Suppressor macrophage treated with lipopolysaccharide for 1 hour (primary cell): ENCODE measurements at regions not wholly inside any gene's neighbourhood (a gene's known extent, or its start where the extent isn't known, plus 50 kb on each side); places are given as distances from the start of the nearest gene placed in this dataset.
A peak's percentile ranks its signal among the peaks of the same experiment; 100 is the strongest.

Experiments
- DNase-seq, 3 donors: peaks; one replicate each; pipeline ENCODE4 v3.0.0-alpha.2; 2020 to 2022

GRCh38 chr14:104359301-104359968, 220.1 kb upstream of the C14orf180 start:
- no peak for DNase-seq

DNA sequence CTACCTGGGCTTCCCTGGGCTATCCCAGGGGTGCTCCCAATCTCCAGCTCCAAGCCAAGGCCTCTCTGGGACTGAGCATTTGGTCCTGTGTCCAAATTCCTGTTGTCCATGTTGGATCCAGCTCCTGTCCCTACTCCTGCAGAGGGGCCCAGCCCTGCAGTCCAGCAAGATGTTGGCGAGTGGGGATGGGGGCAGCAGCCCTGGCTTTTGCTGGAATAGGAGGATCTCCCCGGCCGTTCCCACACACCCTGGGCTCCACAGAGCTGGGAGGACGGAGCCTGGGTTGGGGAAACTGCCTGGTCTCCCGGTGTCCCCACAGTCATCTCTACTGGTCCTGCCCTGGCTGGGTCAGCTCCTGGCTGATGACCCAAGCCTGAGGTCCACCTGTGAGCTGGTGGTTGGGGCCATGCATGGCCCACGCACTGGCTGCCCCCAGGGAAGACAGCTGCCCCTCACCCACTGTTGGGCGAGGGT, 219.6 kb upstream of the C14orf180 start:
- no peak for DNase-seq

DNA sequence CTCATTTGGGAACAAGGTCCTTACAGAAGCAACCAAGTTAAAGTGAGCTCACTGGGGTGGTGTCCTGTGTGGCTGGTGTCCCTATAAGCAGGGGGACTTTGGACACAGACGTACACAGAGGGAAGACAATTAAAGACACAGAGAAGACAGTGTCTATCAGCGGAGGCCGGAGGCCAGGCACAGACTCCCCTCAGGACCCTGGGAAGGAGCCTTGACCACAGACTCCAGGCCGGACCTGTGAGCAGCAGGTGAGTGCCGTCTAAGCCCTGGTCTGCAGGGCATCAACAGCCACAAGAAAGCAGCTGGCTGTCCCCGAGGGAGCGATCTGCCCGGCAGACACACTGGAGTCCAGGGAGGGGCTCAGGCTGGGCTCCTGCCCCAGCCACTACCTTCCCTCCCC, 219.1 kb upstream of the C14orf180 start:
- DNase-seq = no peak

GRCh38 chr14:104361101-104361591, 218.4 kb upstream of the C14orf180 start:
- DNase-seq = no peak

- no peak for DNase-seq
These were observed 217.5 kb upstream of the C14orf180 start for GRCh38 chr14:104361921-104362681.

- no peak for DNase-seq
These were observed 216.6 kb upstream of the C14orf180 start for GRCh38 chr14:104362761-104363605.

DNA sequence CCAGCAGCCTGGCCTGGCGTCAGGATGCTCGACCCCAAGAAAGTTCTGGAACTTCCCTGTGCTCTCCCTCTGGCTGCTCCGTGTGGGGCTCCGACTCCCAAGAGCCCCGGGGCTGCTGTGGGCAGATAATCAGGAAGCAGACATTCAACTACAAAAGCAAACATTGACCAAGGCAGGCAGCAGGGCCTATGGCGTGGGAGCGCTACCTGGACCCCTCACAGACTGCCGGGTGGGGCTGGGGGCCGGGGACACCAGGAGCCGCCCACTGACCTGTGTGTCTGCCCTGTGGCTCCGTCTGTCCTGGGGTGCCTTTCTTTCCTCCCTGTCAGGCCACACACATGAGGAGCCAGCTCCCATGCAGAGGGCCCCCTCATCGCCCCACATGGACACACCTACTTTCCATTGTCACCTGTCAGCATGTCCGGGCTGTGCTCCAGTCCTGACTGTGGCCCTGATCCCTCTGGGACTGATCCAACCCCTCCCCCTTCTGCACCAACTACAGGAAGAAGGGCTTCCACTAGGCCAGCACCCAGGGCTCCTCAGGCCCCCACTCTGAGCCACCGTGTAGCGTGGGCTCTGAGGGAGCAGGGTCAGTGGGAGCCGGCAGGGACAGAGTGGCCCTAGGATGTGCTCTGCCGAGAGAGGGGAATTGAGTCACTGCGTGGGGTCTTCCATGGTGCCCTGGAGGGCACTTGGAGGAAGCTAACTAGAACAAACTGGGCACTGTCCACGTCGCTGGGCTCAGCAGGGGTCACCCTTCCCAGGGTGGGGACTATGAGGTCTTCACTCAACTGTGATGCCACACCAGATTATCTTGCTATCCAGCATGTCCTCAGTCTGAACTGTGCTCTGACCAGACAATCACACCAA, 215.4 kb upstream of the C14orf180 start:
- no peak for DNase-seq

DNA sequence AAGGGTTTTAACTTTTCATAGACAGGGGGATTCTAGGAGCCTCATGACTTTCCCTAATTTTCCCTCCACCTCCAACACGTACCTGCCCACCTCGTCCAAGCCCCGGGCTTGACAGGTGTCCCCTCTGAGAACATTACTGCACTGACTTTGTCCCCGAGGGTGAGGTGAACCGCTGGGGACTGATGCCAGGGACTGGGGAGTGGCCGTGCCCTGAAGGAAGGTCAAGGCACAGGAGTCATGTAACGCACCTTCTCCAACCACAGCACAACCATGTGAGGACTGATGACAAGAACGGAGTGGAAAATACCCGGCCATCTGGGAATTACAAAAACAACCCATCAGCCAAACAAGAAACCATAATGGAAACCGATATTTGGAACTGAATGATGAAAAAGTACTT, 214.7 kb upstream of the C14orf180 start:
- DNase-seq = no peak

DNA sequence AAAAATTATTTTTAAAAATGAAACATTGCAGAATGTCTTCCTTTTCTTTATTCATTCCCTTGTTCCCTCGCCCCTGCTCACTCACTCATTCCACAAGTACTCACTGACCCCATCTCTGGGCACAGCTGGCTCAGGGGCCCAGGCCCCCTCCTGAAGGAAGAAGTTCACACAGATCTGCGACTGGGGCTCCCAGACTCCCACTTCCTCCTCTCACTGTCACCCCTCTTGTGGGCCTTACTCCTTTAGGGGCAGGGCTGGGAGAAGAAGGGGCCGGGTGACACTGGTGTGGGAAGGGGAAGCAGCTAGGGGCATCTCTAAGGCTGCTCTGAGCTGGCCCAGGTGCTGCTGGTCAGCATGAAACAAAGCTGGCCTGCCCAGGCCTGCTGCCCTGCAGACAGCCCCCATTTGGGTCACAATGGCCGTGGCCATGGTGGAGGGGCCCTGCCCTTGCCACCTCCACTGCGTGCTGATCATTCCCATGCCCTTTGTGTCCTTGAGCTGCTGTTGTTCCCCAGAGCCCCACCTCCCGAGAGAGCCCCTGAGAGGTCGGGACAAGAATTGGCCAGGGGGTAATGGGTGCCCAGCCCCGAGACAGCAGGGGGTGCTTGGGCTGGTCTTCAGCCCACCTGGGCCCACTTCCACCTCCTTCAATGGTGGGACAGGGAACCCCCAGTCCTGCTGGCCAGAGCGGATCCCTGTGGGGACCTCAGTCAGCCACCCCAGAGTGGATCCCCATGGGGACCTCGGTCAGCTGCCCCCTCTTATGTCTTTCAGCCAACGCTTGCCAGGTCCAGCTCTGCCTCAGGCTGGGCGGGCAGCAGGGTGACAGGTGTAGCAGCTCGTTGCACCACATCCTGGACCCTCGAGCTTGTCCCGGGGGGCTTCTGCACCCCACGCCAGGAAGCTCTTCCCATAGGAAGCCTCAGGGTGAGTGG, 212.4 kb upstream of the C14orf180 start:
- DNase-seq = no peak

DNA sequence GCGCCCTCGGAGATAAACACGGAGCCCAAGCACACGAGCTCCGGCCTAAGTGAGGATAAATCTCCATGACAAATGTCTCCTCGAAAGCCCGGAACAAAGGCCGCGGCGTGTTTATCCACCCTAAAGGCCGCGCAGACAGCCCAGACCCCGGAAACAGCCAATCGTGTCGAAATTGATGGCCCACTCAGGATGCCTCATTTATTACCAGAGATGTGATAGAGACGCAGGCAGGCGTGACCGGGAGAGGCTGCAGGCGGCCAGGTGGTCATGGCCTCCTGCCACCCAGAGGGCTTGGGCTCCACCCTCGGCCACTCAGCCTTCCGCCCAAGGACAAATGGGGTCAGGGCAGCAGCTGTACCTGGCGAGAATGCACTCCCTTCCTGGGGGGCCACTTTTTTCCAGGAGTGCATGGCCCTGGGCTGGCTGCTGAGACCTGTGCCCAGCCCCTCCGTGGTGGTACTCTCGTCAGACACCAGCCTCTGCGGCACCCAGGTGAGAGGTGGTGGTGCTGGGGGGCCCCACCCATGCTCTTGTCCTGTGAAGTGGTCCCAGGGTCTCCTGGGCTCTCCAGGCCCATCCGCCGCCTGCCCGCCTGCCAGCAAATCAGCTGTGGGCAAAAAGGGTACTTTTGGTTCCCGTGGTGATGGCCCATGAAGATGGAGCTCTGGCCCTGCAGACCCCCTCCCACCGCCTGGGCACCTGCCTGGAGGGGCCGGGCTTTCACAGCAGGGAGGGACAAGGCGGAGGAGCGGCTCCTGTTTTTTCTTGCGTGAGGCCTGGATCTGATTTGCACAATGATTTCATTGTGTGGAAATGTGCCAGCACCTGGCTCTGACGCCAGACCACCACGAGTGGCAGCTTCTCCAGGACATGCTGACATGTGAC, 211.5 kb upstream of the C14orf180 start:
- DNase-seq = no peak

DNA sequence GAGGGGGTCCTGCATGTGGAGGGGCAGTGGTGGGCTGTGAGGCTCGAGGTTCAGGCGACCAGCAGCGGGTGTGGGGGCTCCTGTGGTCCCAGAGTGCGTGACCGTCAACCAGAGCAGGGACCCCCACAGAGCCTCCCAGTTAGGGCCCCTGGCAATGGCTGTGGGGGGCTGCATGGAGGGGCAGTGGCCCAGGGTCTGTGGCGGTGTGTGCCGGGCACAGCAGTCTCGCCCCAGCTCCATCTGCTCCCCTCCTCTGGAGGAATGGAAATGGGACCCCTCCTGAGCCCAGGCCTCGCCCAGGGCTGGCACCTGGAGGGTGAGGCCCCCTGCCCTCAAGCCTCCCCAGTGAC, 210.8 kb upstream of the C14orf180 start:
- DNase-seq = no peak

GRCh38 chr14:104369208-104369607, 210.4 kb upstream of the C14orf180 start:
- DNase-seq = no peak

DNA sequence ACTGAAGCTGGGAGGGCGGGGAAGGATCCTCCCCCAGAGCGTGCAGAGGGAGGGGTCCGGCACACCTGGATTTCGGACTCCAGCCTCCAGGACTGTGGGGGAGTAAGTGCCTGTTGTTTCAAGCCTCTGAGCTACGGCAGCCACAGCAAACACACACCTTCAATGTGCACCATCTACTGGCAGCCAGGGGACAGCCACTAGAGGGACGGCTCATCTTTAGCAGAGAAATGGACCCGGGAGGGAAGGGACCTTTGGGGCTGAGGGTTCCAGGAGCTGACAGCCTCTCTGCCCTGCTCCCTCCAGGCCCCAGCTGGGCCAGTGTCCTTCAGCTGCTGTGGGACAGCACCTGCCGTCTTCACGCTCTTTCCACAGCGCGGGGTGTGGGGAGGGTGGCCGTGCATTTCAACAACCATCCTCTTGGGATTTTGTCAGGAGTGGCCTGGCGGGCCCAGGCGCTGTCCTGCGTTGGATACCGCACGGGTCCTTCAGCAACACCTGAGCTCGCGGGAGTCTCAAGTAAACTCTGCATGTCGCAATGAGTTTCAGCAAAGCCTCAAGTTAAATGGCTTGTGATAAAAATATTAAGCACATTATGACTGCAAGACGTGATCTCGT, 209.2 kb upstream of the C14orf180 start:
- peak in 1 of 3 donors; percentile 1 for DNase-seq

DNA sequence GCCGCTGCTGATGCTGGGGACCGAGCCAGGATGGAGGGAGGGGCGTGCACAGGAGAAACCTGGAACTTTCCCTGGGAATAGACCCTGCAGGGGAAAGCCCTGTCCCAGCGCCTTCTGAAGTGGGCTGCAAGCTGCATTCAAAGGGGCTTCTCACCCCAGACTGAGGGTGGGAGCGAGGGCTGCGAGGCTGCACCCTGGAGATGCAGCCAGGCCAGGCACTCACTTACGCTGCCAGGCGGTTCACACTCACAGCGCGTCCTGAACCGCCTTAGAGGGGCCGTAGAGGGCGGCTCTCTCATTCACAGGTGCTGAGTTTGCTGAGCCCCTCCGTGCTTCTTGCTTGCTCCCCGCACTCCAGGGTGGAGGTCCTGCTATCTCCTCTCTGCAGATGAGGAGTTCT, 208.5 kb upstream of the C14orf180 start:
- no peak for DNase-seq

DNA sequence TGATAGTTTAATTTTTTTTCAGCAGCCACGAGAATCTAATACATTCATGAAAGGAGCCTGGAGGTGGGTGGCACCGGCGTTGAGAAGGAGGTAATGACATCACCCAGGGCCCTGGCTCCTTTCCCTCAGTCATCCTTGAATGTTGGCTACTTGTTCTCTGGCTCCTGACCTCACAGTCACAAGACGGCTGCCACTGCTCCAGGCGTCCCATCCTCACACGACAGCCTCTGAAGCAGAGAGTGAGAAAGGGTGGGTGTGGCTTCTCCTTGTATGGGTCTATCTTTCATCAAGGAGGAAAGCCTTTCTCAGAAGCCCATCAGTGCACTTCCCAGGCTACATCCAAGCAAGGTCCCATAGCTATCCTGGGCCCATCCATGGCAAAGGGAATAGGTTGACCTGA, 207.6 kb upstream of the C14orf180 start:
- DNase-seq = no peak

GRCh38 chr14:104372390-104373054, 207.0 kb upstream of the C14orf180 start:
- DNase-seq = no peak

- no peak for DNase-seq
These were observed 206.3 kb upstream of the C14orf180 start for GRCh38 chr14:104373055-104373854.
